HG02798 (cell line): ENCODE measurements at regions not wholly inside any gene's neighbourhood (a gene's known extent, or its start where the extent isn't known, plus 50 kb on each side); places are given as distances from the start of the nearest gene placed in this dataset.

Experiments
- ATAC-seq: cut with Tn5 transposase; IDR thresholded peaks from one replicate; pipeline ENCODE4 v1.9.1; 2021; ENCODE audit warnings: mild to moderate bottlenecking; ENCODE audit not compliant: unreplicated experiment, poor library complexity

DNA sequence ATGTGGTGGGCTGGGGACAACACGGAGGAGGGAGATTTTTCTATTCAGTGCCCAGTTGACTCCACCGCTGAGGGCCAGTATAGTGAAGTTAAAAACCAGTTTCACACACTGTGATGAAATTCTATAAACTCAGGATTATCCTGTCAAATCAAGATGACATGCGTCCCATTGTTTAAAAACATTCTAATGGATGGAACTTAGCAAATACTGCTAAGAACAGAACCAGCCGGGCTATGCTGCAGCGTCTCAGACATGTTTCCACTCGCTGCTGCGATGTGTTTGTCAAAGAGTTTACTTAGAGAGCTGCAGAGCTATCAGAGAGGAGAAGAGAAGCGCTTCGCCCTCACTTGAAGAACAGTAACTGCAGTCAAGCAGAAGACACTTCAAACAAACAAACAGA is 212.6 kb upstream of the FOXQ1 start:
- no peak for ATAC-seq

DNA sequence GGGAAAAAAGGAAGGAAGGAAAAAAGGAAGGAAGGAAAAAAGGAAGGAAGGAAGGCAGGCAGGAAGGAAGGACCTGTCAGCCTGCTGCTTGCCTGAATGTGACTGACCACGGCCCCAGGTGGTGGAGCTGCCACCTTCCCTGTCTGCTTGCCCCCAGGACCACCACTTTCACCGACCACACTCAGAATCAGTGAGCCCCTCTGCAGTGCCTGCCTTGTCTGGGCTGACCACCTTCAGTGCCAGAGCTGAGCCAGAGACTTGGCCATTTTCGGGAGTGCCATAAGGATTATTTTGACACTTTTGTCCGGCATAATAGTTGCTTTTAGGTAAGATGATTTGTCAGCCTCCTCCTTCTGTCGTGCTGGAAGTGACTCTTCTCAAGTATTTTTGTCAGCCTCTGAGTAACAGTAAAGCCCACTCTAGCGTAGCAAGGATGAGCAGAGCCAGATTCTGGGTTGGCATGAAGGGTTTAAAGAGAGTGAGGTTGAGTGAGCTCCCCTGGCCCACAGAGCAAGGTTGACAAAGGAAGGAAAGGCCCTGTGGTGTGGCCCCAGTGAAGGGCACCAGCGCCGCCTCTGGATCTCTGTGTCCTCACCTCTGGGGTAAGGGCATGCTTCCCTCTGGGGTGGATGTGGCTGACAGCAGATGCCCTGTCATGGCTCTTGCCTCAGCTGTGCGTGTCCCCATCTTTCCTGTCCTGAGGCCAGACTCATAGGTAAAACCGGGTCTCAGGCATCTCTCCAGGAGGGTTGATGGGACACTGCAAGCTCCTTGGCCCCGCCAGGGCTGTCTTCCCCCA is 214.7 kb upstream of the FOXQ1 start:
- ATAC-seq, result no peak

DNA sequence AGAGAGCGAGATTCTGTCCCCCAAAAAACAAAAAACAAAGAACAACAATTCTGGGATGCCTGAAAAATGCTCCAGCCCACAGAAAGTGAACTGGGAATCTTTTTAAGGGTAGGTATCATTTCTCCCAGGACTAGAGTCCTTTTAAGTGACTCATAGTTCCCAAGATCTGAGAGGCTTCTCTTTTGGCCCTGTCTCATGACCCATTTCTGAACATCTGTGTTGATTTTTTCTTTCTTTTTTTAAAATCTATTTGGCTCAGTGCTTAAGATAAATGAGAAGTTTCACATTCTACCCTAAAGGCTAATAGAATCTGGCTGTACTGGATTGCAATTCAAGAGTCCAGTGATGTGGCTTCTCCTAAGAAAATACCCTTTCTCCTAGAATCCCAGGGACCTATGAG is 217.6 kb upstream of the FOXQ1 start:
- no peak for ATAC-seq

DNA sequence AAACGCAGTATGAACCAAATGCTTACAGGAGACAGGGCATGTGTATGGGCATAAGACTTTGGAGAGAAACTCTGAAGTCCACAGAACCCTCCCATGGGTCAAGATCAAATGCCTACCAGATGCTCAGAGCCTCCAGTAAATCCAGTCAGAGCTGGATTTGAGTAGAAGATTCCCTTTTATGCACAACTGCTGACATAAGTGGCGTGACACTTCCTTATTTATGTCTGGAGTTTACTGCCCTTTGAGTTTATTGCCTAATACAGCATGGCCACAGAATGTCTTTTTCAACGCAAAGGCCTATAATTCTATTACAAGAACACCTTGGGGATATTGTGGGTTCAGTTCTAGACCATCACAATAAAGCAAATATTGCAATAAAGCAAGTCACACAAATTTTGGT is 220.0 kb upstream of the FOXQ1 start:
- no peak for ATAC-seq

DNA sequence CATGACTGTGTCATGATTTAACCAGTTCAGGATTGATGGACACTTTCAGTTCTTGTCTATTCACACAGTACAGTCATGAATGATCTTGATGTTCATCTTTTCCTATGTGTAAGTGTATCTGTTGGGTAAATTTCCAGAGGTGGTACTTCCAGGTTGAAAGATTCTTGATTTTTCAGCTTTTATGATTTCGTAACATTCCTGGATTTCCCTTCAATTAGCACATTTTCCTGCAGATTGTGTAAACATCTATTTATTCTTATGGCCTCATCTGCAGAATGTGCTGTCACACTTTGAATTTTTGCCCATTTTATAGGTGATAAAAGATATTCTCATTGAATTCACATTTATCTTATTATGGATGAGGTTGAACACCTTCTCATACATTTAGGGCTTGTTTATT is 222.0 kb upstream of the FOXQ1 start:
- ATAC-seq, result no peak

DNA sequence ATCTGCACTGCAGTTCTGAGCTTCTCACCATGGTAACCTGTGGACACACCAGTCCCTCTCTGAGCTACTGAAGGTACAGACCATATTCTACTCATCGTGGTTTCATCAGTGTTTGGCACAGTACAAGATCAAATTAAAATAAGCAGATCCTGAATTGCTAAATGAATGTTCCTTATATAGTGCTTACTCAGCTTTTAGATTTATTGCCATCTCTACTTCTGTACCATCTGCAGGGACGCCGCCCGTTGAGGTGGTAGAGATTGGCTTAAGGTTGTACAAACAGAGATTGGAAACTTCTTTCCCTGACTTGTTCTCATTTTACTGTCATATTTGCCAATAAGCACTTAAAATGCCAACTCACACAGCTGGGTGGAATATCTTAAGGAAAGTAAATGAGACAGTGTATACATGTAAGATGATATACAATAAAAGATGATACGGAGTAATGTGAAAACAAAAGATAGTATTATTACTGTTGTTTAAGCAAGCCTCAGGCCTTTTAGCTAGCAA is 223.4 kb upstream of the FOXQ1 start:
- ATAC-seq, result no peak

DNA sequence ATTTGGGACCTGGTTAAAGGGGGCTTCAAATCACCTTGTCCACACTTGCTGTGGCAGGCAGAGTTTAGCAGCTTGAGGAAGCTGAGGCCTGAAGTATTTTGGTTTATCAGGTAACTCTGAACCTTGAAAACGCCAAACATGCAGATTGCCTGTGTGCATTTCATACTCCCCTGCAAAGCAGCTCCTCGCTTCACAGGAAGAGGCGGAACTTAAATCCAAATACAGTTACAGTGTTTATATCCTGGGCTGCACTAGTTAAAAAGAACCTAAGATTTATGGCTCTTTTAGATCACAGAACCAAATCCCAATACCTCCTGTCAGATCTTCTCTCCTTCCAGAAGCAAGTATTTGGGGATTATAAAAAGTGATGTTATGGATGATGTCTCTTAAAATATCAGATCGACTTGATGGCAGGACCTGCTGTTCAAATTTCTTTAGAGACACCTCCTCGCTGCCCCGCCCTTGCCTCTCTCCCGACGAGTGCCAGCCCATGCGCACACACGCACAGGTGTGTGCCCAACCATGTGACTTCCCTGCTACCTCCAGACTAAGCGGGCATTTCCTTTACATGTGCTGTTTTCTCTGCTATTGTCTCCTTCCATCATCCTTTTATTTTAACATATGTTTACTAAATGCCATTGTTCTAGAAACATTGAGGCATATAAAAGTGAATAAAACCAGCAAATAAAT is 224.6 kb upstream of the FOXQ1 start:
- ATAC-seq, result no peak

DNA sequence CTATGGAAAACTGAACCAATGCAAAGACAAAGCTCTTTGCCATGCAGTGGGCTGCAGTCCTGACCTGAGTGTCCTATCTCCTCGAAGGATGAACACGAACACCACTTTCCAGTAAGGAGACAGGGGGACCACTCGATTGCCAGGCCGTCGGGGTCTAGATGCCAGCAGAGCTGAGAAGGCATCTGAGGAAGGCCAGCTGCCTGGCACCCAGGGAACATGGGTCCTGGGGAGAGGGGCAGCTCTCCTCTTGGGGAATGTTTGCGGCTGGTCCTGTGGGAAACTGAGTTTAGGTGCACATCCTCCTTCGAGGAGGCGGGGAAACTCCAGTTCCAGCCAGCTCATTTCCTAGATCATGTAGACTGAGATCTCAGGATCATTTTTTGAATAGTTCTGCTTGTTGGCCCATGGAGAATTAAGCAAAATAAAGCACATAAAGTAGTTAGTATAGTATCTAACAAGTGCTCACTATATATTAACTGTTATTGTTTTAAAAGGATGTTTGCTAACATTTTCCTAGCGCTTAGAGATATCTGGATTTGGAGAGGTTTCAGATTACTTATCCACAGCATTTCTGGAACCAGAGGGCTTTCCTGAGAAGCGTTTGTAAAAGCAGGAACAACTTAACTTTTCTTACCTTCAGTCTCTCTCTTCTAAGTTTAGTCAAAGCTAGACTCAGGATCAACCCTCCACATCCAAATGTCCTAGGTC is 225.3 kb upstream of the FOXQ1 start:
- no peak for ATAC-seq

DNA sequence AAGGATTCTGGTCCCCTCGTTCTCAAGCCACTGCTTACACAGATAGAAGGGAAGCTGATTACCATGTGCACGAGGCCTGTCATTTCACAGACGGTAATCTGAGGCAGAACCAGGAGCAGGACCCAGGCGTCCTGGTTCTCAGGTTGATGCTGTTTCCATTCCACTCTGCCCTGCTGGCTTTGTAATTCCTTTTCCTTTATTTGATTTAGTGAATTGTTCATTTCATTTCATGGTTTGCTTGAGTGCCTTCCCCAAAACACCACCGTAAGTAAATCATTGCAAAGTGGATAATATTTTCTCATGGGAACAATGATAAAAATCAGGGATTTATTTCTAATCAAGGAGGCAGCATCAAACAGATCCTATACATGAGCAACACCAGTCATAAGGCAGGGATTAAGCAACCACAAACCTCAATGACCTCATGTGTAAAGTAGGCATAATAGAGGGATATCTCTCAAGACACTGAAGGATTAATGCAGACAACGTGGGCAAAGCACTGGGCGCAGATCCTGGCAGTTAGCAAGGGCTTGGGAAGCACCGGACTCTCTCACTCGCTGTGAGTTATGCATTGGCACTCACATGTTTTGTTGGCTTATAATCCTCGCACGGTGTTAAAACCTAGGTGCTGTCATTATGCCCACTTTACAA is 229.5 kb upstream of the FOXQ1 start:
- ATAC-seq, result no peak

DNA sequence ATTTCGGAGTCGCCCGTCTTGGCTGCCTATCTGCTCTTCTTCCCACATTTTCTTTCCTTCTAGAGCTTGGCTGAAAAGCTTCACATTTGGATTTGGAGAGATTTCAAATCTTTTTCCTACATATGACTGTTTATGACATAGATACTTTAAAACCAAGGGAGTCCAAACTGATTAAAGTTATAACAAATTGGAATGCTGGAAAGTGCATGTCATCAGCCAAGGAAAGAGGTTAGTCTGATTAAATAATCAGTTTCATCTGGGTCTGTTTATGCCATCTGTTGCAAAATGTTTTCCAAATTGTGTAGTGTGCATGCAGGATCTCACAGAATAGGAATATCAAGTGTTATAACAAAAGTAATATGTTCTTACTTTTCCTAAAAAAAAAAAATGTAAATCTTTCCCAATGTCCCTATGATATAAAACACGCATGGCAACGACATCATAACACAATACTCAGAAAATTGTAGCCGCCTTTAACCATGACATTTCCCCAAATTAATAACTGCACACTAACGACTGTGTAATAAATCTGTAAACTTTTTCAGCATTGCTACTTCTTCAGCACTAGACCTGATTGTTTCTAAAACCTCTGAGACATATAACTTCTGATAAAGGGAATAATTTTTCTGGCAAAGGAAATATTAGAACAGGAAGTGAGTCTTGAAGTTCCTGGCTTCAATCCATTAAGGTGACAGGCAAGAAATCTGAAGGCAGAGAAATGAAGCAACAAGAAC is 230.2 kb upstream of the FOXQ1 start:
- ATAC-seq, result no peak

DNA sequence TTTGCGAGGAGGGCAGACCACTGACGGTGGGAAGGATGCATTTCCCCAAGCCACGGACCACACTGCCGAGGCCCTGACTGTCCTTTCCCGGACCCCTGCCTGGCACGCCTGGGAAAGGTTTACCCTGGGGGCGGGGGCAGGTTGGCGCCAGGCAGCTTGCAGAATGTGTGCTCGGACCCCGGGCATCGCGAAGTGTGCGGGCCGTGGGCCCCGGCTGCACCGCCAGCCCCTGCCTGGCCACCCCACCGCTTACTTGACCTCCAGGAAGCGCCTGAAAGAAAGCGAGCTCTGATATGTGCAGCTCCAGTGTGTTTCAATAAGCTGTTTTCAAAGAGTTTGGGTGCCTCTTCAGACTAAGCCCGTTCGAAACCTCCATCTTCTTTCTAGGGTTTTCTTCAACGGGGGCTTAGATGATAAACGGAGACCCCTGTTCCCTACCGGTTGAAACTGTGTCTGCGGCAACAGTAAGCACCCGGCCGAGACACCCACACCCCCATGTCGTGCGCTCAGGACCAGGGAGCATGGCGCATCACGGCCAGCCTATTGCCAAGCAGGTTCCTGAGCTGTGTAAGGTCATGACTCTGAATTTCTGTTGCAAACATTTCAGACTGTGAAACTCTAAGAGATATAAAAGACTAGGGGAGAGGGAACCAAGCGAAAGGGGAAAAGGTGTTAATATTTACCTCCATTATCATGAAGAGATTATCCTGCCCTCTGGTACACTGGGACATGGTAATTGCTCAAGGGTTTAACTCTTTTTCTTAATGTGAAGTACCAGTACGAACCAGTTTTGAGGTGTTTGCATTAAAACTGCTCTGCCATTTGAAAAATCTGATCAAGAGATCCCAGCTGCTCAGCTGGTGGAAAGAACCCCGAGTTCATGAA is 231.2 kb upstream of the FOXQ1 start:
- no peak for ATAC-seq

DNA sequence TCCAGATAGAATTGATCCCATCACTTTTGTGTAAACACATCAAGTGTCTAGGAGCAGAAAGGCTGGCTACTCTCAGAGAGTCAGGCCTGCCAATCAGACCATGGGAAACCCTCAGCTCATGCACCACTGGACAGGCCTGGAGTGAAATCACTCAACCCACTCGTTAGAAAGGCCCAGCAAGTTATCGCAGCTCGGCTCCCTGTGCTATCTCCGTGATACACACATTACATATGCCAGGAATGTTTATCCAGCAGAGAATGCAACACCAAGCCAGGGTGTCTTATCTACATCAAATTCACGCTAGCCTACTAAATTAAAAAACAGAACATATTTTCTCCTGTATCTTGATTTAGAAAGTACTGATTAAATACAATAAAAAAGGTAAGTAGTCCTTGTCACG is 232.4 kb upstream of the FOXQ1 start:
- ATAC-seq, result no peak

DNA sequence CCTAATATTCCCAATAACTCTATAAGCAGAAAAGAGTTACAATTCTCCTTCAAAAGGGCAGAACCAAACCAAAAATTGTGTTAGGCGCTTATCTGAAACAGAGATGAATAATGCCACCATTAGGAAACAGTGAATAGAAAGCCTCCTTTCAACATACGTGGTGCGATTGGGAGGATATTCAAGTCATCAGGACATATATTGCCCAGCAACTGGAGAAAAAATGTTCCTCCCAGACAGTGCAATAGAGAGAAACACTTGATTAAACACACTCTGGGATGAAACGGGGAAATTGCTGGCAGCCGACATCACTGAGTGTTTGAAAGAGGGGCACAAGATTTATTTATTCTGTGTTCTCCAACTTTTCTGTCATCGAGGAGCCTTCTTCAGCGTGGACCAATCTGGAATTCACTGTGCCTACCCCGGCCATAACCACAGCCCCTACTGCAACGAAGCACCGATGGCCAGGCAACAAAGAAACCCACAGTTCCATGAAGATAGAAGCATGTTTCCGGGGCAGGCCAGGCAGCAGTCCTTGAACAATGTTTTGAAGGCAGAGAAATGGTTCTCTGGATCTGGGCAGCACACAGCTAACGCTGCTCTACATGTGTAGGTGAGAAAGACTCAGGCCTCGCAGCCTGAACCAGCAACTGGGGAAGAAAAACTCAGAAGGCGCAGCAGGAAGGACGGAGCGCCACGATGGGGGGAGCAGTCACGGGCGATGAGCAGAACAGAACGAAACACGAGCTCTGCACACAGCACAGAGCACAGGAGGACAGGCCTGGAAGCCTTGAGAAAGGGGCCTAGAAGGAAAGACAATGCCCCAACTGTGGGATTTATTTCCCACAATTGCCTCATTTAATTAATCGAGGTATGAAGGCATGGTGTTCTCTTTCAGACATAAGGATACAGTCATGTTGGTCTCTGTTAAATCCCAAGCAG is 234.2 kb upstream of the FOXQ1 start:
- ATAC-seq, result no peak

DNA sequence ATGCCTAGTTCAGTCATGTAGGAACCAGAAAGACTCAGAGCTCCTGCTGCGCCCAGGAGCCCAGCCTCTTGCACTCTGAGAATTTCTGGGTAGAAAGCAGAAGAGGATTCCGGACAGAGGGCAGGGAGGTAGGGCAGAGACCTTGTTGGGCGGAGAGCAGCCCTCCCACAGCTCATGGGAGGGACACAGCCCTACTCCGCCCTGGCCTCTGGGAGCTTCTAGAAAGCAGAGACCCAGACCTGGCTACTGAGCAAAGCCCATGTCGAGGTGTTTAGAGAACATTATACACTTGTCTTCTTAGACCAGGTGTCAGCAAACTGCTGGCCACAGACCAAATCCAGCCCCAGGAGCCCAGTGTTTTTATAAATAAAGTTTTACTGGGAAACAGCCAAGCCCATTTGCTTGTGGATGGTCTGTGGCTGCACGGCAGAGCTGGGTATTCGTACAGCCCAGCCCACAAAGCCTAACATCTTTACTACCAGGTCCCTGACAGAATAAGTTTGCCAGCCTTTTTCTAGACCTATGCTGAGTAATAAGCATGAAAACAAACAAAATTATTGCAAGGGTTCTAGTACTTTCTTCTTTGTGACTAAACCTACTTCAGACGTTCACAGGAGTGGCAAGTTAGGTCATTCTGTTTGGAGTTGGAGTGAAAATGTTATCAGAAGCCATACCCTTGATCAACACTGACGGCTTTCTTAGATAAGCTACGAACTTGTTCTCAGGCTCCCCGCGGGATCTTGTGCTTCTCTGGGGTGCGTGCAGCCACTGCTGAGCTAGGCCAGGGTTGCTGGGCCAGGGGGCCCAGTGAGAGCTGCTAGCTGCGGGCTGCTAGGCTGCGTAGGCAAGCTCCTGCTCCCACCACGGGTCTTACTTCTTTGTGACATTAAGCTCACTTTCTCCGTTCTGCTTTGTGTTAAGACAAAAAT is 235.1 kb upstream of the FOXQ1 start:
- ATAC-seq, result no peak

DNA sequence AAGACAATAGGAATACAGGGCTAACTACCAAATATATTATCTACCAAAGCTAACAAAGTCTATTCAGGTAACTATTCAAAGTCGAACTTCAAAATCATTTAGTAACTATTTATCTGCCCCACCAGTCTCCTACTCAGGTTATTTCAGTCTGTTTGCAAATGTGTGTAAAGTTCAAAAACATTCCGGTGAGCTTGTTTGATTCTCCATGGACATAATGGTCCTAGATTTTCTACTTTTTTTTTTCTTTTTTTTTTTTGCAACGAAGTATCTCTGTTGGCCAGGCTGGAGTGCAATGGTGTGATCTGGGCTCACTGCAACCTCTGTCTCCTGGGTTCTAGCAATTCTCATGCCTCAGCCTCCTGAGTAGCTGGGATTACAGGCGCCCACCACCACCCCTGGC is 236.0 kb upstream of the FOXQ1 start:
- ATAC-seq, result no peak

DNA sequence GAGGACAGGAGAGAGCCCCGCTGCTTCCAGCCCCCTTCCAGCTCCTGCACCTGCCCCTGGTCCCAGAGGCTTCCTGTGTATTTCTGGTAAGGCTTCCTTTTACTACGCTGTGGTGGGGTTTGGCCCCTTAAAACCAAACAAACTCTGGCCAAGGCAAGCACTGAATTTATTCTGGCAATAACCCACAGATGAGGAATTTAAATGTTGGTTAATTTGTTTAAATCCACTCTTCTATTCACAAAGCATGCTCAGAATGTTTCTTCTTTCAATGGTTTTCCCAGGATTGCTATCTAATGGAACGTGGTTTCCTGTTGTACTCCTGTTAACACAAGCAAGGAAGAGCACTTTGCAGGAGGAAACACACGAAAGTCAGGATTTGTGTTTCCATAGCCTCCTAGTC is 236.5 kb upstream of the FOXQ1 start:
- ATAC-seq, result no peak

DNA sequence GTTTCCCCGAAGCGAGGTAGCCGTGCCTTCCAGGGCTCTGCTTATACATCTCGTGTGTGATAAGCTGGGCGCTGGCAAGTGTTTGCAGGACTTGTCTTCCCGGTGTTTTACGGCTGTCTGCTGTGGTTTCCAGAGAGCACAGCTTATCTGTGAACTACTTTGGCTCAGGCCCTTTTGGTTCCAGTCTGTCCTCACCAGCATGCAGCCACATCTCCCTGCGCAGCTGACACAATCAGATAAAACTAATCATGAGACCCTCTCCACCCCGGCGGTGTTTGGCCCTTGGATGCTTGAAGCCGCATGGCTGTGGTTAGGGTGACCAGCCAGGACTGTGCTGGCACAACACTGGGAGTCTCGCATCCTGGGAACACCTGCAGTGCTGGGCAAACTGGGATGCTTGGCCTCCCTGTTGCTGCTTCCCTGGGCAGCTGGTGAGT is 241.8 kb upstream of the FOXQ1 start:
- ATAC-seq, result no peak
